Stimulated activated CD4-positive, alpha-beta T cell treated with anti-CD3 and anti-CD28 coated beads, Interleukin-12 subunit alpha, Interleukin-12 subunit beta, amount 100 ng/mL, for 24 hours (primary cell): ENCODE measurements at regions not wholly inside any gene's neighbourhood (a gene's known extent, or its start where the extent isn't known, plus 50 kb on each side); places are given as distances from the start of the nearest gene placed in this dataset.

ENCODE experiments used
- DNase-seq, 2 experiments: peaks; one replicate each; pipeline ENCODE4 v3.0.0-alpha.2; 2020; ENCODE audit warnings: low read depth in 2 of 2

DNA sequence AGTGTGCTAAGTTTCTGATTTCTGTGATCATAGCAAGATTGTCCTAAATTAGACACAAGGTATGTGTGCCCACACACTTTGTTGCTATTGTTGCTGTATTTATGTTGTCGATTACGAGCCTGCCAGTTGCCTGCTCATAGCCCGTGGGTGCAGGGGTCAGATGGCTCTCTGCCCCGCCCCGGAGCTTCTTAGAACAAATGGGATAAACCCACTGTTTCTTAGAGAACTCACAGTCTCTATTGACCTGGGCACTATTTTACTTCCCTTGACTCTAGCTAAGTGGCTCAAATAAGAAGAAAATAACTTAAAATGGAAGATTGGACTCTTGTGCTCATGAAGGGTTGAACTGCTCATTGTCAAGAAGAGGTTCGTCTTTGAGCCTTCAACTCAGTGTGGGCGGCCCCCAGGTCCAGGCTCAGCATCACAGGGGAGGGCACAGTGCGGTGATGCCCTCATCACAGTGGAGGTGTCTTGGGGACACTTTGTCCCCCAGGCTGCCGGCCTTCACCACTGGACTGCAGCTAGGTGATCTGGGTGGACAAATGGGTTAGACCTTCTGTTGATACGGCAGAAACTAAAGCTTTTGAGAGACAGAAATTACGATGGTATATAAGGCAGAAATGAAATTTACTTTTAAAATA is 155.5 kb downstream of the TENT4A start:
- no peak for DNase-seq

DNA sequence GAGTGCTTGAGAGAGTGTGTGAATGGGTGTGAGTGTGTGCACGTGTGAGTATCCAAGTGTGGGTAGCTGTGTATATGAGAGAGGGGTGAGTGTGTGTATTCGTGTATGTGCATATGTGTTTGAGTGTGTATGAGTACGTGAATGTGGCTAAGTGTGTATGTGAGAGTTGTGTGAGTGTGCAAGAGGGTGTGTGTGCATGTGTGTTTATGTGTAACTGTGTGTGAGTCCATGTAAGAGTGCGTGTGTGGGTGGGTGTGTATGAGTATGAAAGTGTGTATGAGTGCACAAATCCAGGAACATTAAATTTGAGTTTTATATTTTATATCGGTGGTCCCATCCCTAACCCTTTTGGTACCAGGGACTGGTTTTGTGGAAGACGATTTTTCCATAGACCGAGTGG is 156.4 kb downstream of the TENT4A start:
- no peak for DNase-seq

DNA sequence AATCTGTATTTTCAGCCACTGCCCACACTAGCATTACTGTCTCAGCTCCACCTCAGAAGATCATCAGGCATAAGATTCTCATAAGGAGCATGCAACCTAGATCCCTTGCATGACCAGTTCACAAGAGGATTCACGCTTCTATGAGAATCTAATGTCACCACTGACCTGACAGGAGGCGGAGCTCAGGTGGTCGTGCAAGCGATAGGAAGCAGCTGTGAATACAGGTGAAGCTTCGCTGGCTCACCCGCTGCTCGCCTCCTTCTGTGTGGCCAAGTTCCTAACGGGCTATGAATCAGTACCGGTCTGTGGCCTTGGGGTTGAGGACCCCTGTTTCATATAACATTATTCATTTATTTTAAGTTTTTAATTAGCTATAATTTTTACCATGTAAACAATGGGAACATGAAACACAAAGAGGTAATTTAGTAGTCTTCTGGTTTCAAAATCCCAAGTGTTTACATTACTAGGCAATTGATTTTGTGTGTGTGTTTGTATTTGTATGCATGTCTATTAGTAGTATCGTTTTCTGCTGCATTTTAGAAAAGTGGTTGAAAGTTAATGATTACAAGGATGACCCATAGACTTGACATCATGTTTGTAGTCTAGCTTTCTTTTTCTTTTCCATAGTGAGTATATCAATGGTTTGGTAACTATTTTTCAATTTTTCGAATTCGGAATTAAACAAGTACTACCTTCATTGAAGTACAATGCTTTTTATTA is 159.4 kb downstream of the TENT4A start:
- DNase-seq: no peak

DNA sequence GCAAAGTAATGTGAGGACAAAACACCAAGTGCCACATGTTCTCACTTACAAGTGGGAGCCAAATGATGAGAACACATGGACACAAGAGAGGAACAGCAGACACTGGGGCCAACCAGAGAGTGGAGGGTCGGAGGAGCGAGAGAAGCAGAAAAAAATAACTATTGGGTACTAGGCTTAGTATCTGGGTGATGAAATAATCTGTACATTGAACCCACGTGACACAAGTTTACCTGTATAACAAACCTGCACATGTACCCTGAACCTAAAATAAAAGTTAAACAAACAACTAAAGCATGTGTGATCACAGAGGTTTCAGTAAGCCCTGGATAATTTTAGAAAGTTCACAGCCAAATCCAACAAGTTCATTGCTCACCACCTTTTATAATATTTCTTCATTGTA is 160.1 kb downstream of the TENT4A start:
- DNase-seq: no peak

DNA sequence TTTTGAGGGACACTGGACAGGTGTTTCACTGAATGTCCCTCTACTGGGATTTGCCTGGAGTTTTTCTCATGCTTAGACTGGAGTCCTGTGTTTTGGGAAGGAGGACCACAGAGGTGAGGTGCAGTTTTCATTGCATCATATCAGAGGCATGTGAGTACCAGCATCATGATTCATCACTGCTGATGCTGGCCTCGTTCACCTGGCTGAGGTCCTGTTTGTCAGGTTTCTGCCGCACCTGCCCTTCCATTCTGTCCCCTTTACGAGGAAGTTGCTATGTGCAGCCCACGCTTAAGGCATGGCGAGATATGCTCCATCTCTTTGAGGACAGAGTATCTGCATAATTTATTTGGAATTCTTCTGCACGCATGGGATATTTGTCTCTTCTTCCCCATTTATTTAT is 162.1 kb downstream of the TENT4A start:
- DNase-seq: no peak

DNA sequence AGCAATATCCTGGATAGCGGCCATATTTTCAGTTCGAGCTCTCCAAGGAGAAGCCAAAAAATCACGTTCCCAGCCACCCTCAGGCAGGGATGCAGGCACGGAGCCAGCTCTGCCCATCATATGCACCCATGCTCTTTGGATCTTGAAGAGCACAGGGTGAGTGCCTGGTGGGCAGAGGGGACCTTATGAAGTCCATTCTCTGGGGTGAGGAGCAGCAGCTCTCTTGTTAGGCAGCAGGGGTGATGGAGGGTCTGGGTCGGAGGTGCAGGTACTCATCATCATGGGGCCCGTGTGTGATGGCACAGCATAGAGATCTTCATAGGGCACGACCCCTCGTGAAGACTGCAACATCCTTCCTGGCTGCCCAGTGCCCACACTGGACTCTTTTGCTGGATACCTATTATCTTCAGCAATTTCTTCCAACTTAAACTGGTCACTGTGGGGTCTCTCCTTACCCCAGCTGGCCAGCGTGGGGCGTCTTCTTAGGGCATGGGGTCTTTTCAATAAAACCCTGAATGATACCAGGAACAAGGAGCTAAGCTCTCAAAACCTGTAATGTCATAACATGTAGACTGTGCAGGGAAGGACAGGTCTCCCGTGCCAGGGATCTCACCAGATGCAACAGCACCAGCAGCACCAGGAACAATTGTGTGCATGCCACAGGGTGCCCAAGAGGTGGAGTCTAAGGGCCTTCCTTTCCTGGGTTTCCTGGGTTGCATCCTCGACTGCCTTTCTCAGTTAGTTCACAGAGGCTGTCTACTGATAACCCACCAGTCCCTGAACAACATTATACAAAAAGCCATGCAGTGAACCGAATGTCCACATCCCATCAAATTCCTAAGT is 165.0 kb downstream of the TENT4A start:
- DNase-seq: no peak

DNA sequence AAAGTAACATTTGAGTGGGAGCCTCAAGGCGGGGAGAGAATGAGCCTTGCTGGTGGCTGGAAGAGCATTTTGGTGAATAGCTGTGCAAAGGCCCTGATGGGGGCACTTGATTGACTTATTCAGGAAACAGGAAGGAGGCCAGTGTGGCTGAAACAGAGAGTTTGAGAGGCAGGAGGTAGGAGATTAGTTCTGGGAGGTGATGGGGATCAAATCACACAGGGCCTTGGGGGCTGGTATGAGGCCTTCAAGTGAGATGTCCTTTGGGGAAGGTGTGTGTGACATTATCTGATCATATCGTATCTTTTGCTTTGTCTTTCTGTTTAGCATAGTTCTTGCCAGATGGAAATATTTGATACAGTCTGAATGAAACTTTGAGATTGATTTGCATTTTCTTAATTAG is 172.3 kb downstream of the TENT4A start:
- DNase-seq: no peak

DNA sequence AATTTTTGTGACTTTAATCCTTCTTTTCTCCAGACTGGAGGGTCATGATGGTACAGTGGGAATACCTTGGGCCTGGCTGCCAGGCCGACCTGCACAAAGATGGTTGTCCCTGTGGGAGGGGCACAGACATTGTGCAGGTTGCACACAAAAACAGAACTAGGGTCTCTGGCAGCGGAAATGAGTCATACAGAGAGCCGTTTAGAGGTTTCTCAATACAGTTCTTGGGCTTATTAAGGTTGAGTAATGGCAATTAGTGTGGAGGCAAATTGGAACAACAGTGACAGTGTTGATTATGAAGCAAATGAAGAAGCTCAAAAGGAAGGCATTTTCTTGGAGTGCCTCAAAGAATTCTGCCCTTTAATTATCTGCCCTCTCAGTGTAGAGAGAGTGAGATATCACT is 173.6 kb downstream of the TENT4A start:
- no peak for DNase-seq

DNA sequence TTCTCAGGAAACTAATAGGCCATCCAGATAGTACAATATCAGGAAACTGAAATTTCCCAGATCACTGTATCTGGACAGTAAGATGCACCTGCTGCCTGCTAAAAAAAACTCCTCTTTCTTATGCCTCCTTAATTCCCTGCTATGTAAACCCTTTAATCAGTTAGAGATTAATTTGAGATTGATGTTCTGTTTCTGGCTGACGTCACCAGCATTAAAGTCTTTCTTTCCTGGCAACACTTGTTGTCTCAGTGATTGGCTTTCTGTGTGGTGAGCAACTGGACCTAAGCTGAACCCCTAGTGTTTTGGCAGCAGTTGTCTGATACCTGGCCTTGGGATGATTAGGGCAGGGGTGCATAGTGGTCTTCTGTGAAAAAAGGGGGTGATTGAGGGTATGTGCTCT is 175.8 kb downstream of the TENT4A start:
- DNase-seq: no peak

DNA sequence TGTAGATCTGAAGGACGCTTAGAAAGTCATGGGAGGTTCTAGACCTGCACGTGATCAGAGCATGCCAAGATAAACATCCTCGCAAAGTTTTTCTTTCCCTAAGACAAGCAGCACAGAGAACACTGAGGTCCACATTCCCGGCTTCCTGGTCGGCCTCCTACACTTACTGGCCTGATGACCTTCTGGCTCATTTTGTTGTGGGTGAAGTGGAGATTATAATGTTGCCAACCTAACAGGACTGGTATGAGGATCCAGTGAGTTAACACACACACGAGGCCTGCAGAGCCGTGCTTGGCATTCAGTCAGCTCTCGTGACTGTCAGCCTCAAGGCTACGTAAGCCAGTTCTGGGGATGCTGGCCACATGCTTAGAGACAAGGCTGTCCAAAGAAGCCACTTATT is 186.0 kb downstream of the TENT4A start:
- no peak for DNase-seq

DNA sequence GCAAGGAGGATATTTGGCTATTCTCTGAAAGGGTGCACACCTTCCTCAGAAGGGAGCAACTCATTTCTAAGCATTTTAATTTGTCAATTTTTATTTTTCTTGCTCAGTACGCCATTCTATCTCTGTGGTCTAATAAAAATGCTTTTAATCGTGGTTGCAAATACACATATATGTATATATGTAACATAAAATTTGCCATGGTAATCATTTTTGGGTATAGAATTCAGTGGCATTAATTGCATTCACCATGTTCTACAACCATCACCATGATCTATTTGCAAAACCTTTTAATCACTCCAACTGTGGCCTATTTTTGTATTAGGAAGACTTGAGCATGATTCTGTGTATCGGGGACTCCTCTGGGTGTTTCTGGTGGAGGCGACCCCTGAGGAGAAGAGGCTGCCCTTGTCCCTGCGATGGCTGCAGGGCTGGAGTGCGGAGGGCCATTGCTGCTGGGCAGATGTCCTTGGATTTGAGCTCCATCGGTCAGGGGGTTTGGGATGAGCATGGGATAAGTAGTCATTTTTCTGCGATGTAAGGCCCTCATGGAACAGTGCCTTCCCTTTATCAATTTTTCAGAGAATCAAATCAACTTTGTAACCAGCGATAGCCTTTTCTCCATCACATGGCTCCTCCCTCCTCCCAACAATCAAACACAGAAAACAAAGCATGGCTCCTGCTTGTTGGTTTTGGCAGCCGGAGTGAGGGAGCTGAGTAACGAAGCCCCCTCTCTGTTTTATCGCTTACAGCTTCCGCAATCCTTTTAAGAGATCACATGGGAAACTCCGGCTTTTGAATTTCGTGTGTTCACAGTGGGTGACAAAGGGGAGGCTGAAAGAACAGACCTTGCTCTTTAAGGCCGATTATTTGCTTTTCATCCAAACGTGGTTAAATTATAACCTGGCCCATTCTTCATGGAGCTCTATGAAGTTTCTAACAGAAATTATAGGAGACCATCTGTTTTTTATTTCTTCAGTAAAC is 187.3 kb downstream of the TENT4A start:
- DNase-seq: no peak

DNA sequence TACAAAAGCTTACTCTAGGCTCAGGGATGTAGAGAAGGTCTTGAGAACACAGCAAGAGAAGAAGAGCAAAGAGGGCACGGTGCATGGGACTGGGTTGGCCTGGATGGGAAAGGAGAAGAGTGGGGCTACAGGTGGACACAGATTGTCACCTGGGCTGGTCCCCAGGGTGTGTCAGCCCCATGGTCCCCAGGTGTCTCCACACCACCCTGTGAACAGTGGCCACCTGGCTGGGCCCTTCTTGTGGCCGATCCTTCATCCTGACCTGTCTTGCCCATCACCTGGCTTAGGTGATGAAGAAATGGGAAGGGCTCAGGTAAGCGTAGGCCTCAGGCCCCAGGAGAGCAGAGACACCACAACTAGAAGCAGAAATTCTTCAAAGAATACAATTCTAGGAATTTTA is 188.9 kb downstream of the TENT4A start:
- DNase-seq: no peak

DNA sequence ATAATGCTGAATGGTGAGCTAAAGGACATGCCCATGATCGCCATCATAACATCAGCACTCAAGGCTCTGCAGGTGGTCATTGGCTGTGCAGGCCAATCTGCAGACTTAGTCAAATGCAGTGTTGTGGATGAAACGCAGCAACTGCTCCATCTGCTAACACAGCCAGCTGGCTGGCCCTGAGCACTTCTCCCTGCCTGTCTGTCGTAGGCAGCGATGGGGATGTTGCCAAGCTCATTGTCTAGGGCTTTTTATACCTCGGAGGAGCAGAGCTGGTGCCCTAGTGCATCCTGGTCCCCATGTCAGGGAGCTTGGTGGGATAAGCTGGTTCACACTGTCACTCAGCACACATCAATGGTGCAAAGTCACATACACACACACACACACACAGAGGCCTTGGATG is 189.4 kb downstream of the TENT4A start:
- no peak for DNase-seq

DNA sequence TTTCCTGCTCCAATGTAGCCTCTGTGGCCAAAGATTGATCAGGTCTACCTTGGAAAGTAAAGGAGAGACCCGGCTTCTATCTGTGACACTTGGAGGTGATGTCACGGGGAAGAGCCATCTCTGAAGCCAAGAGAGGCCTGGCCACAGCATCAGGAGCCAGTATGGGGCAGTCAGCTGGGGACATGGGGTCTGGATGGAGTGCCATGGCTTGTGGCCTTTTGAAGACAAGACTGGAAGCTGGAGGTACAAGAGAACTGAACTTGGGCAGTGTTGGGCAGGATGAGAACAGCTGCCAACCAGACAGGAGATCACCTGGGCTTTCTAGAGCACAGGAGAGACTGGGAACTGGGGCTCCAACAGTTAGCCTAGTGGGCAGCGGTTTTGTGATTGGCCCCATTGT is 190.7 kb downstream of the TENT4A start:
- DNase-seq: no peak

DNA sequence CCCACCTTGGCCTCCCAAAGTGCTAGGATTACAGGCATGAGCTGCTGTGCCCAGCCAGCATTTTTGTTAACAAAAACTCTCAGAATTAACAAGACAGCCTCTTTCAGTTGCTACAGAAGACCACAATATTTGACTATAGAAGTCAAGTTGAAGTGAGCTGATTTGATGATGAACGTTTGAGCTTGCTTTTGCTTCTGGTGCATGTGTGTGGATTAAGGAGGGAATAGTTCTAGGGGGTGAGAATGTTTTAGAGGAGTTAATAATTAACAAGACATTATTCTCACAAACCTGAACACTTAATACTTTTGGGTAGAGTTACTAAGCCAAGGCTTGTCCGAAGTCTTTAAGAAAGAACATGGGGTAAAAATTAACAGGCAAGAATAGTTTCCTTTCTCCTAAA is 191.6 kb downstream of the TENT4A start:
- no peak for DNase-seq

DNA sequence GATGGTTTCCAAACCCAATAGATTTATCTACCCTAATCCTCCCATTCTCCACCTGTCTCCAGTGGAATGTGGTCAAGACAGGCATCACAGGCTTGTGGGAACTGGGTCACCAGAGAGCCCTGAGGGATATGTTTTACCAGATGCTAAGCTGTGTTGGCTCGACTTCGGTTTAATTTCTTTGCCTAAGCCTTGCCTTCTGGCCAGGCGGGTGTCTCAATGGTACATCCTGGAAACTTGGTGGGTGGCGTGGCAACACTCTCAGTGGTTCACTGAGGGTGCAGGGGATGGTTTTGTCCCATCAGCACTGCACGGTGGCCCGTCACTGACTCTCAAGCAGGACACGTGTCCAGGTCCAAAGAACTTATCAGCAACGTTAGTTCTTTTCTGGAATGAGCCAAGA is 192.2 kb downstream of the TENT4A start:
- no peak for DNase-seq

DNA sequence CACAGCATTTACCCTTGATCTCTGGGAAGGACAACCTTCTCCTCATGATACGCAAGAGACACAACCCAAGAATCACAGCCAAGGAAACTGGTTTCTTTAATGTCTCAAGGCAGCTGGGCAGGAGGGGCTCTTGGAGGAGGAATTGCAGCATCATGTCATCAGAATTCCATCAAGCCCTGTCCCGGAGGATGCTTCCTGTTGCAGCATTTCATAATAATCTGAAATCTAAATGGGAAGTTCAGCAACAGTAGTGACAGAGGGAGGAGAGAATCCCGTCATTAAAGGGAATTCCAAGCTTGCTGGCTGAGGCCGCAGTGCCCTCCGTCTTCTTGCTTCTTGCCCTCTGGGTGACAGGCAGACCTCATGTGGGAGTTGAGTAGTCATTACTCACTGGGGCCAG is 192.7 kb downstream of the TENT4A start:
- DNase-seq: no peak

DNA sequence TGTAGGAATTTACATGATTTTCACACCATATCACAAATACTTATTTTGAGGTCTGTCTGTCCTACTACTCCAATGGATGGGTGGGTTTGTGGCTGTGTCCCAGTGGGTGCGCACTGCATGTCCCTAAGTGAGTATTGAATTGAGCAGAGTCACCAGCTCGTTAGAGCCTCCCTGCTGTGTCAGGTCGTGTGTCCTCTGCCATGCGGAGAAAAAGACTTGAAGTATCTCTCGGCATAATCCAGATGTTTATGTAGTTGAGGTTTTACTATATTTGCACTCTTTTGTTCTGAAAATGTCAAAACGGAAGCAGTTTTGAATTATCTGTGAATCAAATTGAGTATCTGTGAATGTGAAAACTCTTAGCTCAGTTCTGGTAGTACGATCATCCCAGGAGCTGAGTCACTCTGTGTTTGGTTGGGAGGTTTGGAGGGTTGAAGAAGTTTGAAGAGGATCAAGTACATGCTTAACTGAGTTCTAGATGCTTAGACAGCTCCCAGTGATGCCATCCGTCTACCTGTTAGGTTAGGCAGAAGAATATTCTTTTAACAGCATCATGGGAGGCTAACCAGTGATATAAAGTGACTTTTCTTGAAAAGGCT is 194.2 kb downstream of the TENT4A start:
- DNase-seq: no peak

DNA sequence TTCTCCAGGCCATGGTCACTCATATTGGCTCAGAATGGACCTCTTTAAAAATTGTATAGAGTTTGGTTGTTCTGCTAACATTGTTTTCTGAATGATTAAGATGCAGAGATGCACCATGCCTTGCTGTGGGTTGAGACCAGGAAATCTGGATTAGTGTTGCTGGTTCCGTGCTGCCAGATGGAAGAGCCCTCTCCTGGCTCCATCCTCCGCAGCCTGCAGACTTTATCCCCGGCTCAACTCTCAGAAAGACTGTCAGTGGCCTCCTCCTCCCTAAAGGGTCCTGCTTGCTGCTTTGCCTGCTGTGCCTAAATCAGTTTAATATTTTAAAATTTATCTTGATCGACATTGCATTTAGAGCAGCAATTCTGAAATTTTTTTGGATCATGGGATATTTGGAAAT is 196.7 kb downstream of the TENT4A start:
- no peak for DNase-seq

DNA sequence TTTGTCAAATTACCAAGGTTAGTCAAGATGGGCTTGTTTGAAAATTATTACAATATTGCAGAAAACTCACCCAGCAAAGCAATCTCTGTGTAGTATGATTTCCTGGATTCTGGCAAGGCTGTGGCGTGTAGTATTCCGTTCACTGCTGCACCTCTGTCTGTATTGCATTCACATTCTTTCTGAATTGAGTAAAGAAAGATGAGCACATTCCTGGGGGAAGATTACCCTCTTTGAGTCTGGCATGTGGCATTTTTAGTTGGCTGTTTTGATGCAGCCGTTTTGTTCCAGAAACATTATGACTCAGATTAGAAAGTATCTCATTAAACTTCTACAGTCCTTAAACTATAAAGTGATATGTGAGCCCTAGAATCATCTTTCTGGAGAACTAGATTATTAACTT is 197.7 kb downstream of the TENT4A start:
- no peak for DNase-seq

DNA sequence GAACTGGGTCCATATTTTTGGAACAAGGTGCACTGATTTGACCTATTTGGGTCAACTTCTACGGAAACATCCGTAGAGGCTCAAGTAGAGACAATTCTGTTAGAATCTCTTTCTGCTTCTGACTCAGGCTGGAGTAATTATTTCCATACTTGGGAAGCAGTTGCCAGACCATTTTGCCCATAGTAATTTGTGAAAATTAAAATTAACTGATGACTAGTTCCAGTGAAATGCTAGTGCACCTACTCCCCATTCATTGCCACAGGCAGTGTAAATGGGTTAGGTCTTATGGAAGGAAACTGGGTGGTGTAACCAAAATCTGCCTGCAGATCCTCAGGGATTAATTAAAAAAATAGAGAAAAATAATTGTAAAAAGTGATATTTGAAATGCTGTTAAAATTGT is 201.1 kb downstream of the TENT4A start:
- DNase-seq: no peak
